ENCODE measurements at regions not wholly inside any gene's neighbourhood (a gene's known extent, or its start where the extent isn't known, plus 50 kb on each side); places are given as distances from the start of the nearest gene placed in this dataset.

- TF ChIP-seq NCOA6 (IDR thresholded peaks at IDR 0.05) (no peak), CBFA2T2 (conservative IDR thresholded peaks at IDR 0.05) (no peak), FOXM1 (IDR thresholded peaks at IDR 0.05; ENCODE audit: low read depth) (no peak), FOXM1 (CRISPR knock-in tag; IDR thresholded peaks at IDR 0.05; ENCODE audit: low read depth) (no peak), HINFP (tag; conservative IDR thresholded peaks at IDR 0.05; ENCODE audit: low read depth) (no peak)
Observed at GRCh38 chr3:135760581-135760980, 204.9 kb upstream of the PPP2R3A start (continued).

- WGBS (ENCODE audit: insufficient coverage, low coverage, missing lambda C conversion rate) = 0% methylated on average over 3 of the region's 4 CpGs
- Histone ChIP-seq H2AFZ (ENCODE audit: low read depth, low read length) (no peak overlapping the region), H4K20me1 (replicated peaks; ENCODE audit: control insufficient read depth, insufficient read depth, low read length) (no peaks in the 10 kb centered on the region), H3K36me3 (ENCODE audit: control insufficient read depth, insufficient read depth, low read length) (no peaks in the 10 kb centered on the region), H3K9me3 (replicated peaks; ENCODE audit: control insufficient read depth, insufficient read depth, low read depth, low read length) (no peaks in the 10 kb centered on the region), H3K4me2 (ENCODE audit: insufficient read depth, low read length) (no peak overlapping the region), H3K9me1 (ENCODE audit: control insufficient read depth, insufficient read depth, low read length) (no peaks in the 10 kb centered on the region), H3K27me3 (ENCODE audit: control insufficient read depth in 2 of 2, insufficient read depth in 2 of 2, low read length in 2 of 2) (no peaks in the 10 kb centered on the region), H3K27ac (ENCODE audit: extremely low read depth, low read depth, low read length) (no peak overlapping the region), H3K9ac (ENCODE audit: insufficient read depth in 1 of 2, low read depth in 2 of 2, low read length in 2 of 2) (no peak overlapping the region), H3K79me2 (ENCODE audit: control insufficient read depth, insufficient read depth, low read length) (no peaks in the 10 kb centered on the region), H3K4me1 (replicated peaks in 1 of 2; ENCODE audit: control insufficient read depth in 2 of 2, insufficient read depth in 2 of 2, low read length in 2 of 2) (no peaks in the 10 kb centered on the region; a peak in 1 of 5 replicates), H3K4me3 (no peak overlapping the region)
- no TSS peak for BruUV-seq (replicated peaks)
- ChIA-PET CTCF (ENCODE audit: low intra/inter-chr PET ratio) (no interaction called here), POLR2A (no interaction called here)
- in situ Hi-C loops (cut with MboI) = no loop called here
- intact Hi-C loops (cut with micrococcal nuclease) = no loop called here
- peak in 1 of 4 experiments; percentile 2 for DNase-seq (ENCODE audit: extremely low read depth in 1 of 4, low spot score in 3 of 4)
- FAIRE-seq = no peak
- ATAC-seq = no peak
- no peak for TF ChIP-seq POLR2G (IDR thresholded peaks at IDR 0.05; ENCODE audit: low read depth, low read length)
- TF ChIP-seq ZNF707 (CRISPR knock-in tag; conservative IDR thresholded peaks at IDR 0.05) = no peak
- no peak for TF ChIP-seq DNMT1 (IDR thresholded peaks at IDR 0.05)
- no peak for TF ChIP-seq FOXP1 (CRISPR knock-in tag; IDR thresholded peaks at IDR 0.05)
- no peak for TF ChIP-seq MEF2A (IDR thresholded peaks at IDR 0.05; ENCODE audit: control insufficient read depth, low read depth, low read length)
- no peak for TF ChIP-seq RNF219 (CRISPR knock-in tag; IDR thresholded peaks at IDR 0.05)
- TF ChIP-seq RAD21 (CRISPR knock-in tag; conservative IDR thresholded peaks at IDR 0.05 in 1 of 2, IDR thresholded peaks at IDR 0.05 in 1 of 2) = 0 out of 4 replicates have a peak, but pooled peaks of 1 of the 2 experiments have one; percentile 6
- peak in 1 of 3 experiments; percentile 19; a peak in 1 of 6 replicates for TF ChIP-seq CTCF (IDR thresholded peaks at IDR 0.05 in 2 of 3, conservative IDR thresholded peaks at IDR 0.05 in 1 of 3; ENCODE audit: insufficient read depth in 2 of 3, low read depth in 1 of 3, low read length in 3 of 3)
Observed at GRCh38 chr3:135762188-135762856, 203.2 kb upstream of the PPP2R3A start.

Measured in K562 (cell line).